ENCODE measurements at regions not wholly inside any gene's neighbourhood (a gene's known extent, or its start where the extent isn't known, plus 50 kb on each side); places are given as distances from the start of the nearest gene placed in this dataset.
"Not testable (repeated sequence)": the region's sequence is repeated elsewhere in the genome, so short reads cannot be mapped to it uniquely, and the experiment has no call there.

DNA sequence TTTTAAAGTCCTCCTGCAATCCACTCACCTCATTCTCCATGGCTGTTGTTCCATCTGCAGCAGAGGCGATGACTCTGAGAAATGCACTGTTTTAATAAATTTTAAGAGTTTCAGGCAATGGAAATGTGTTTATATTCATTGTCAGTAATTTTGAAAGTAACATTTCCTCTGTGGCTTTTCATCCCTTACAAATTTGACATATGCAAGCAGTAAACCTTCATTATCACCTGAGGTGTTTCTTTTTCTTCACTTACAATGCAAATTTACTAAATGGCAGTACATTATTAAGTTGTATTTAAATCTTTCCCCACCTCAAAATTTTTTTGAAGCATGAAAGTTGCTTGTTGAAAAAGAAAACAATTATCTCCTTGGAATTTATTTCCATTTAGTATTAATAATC, 136.9 kb downstream of the DIRAS2 start:
- H3K27me3 Mint-ChIP-seq, result no peaks in the 10 kb centered on the region
- TF ChIP-seq, protein P1, sequence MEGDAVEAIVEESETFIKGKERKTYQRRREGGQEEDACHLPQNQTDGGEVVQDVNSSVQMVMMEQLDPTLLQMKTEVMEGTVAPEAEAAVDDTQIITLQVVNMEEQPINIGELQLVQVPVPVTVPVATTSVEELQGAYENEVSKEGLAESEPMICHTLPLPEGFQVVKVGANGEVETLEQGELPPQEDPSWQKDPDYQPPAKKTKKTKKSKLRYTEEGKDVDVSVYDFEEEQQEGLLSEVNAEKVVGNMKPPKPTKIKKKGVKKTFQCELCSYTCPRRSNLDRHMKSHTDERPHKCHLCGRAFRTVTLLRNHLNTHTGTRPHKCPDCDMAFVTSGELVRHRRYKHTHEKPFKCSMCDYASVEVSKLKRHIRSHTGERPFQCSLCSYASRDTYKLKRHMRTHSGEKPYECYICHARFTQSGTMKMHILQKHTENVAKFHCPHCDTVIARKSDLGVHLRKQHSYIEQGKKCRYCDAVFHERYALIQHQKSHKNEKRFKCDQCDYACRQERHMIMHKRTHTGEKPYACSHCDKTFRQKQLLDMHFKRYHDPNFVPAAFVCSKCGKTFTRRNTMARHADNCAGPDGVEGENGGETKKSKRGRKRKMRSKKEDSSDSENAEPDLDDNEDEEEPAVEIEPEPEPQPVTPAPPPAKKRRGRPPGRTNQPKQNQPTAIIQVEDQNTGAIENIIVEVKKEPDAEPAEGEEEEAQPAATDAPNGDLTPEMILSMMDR (IDR thresholded peaks at IDR 0.05), result no peak

DNA sequence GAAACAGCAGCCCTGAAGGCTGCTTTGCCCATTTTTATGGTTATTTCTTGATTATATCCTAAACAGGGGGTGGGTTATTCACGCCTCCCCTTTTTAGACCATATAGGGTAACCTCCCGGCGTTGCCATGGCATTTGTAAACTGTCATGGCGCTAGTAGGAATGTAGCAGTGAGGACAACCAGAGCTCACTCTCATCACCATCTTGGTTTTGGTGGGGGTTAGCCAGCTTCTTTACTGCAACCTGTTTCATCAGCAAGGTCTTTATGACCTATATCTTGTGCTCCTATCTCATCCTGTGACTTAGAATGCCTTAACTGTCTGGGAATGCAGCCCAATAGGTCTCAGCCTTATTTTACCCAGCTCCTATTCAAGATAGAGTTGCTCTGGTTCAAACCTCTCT, 136.2 kb downstream of the DIRAS2 start:
- intact Hi-C loops (cut with micrococcal nuclease); ATAC-seq (ENCODE audit: low read depth); H3K36me3 Mint-ChIP-seq (ENCODE audit: low read depth); H3K4me1 Mint-ChIP-seq; POLR2A ChIA-PET; H3K27ac Mint-ChIP-seq; H3K9me3 Mint-ChIP-seq; H3K4me3 Mint-ChIP-seq; CTCF ChIA-PET; H3K27me3 Mint-ChIP-seq; DNase-seq: not testable (repeated sequence)

More for the DNA sequence above, 136.9 kb downstream of the DIRAS2 start:
- intact Hi-C loops (cut with micrococcal nuclease), result no loop called here
- no peak overlapping the region for H3K4me3 Mint-ChIP-seq
- peaks cover 6% of the 10 kb centered on the region for H3K4me1 Mint-ChIP-seq
- POLR2A ChIA-PET, result no interaction called here
- CTCF ChIA-PET, result no interaction called here
- H3K9me3 Mint-ChIP-seq, result no peaks in the 10 kb centered on the region
- H3K27ac Mint-ChIP-seq, result no peak overlapping the region
- H3K36me3 Mint-ChIP-seq (ENCODE audit: low read depth), result no peaks in the 10 kb centered on the region
- ATAC-seq (ENCODE audit: low read depth), result no peak
- DNase-seq, result no peak

DNA sequence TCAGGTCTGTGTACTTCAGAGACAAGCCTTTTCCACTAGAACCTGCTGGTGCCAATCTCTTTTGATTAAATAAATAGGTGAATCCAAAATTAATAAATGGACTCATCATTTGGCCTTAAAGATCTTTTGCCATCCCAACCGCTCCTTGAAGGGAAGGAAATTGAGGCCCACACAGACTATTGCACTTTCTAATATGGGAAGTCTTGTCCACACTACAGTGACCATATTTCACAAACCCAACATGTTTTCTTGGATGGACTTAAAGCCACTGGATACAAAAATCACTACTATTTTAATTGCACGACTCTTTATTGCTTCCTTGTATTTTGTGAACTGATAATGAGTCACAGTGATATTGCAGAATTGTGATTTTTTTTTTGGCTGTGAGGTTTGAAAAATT, 135.0 kb downstream of the DIRAS2 start:
- Mint-ChIP-seq H3K27me3 (no peaks in the 10 kb centered on the region), H3K27ac (no peak overlapping the region), H3K4me1 (peaks cover 6% of the 10 kb centered on the region), H3K36me3 (ENCODE audit: low read depth) (no peaks in the 10 kb centered on the region), H3K9me3 (no peaks in the 10 kb centered on the region), H3K4me3 (no peak overlapping the region)
- intact Hi-C loops (cut with micrococcal nuclease), result no loop called here
- TF ChIP-seq, protein P1 (IDR thresholded peaks at IDR 0.05), result no peak
- ATAC-seq (ENCODE audit: low read depth) (no peak), DNase-seq (no peak)
- CTCF ChIA-PET, result no interaction called here
- POLR2A ChIA-PET, result no interaction called here

DNA sequence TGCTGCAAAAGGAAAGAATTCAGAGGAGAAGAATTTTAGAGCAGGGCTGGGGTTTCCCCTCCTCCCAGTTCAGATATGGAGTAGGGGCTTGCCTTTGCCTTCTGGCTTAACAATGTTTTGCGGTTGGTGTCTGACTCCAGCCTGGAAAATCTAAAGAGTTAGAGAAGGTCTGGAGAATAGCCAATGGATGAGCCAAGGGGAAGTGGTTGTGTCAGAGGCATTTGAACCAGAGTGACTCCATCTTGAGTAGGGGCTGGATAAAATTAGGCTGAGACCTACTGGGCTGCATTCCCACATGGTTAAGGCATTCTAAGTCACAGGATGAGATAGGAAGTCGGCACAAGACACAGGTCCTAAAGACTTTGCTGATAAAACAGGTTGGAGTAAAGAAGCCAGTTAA, 133.7 kb downstream of the DIRAS2 start:
- Mint-ChIP-seq H3K9me3 (no peaks in the 10 kb centered on the region), H3K4me1 (peaks cover 6% of the 10 kb centered on the region), H3K27me3 (no peaks in the 10 kb centered on the region), H3K4me3 (no peak overlapping the region), H3K27ac (no peak overlapping the region), H3K36me3 (ENCODE audit: low read depth) (no peaks in the 10 kb centered on the region)
- ChIA-PET POLR2A (no interaction called here), CTCF (no interaction called here)
- no peak for DNase-seq
- TF ChIP-seq, protein P1 (IDR thresholded peaks at IDR 0.05), result no peak
- ATAC-seq (ENCODE audit: low read depth), result no peak
- intact Hi-C loops (cut with micrococcal nuclease), result no loop called here

DNA sequence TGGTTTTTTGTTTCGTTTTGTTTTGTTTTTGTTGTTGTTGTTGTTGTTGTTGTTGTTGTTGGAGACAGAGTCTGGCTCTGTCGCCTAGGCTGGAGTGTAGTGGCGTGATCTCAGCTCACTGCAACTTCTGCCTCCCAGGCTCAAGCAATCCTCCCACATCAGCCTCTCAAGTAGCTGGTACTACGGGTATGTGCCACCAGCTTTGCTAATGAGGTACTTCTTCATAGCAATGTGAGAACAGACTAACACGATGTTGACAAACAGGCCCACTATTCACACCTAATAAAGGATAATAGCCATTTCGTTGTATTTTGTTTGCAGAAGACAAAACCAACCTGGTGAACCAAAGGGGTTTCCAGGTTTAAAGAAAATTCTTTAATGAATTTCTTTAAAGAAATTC, 130.9 kb downstream of the DIRAS2 start:
- no peaks in the 10 kb centered on the region for H3K36me3 Mint-ChIP-seq (ENCODE audit: low read depth)
- TF ChIP-seq, protein P1 (IDR thresholded peaks at IDR 0.05), result no peak
- no peaks in the 10 kb centered on the region for H3K9me3 Mint-ChIP-seq
- intact Hi-C loops (cut with micrococcal nuclease), result no loop called here
- POLR2A ChIA-PET, result no interaction called here
- no peak overlapping the region for H3K27ac Mint-ChIP-seq
- H3K27me3 Mint-ChIP-seq, result peaks cover 4% of the 10 kb centered on the region
- no peak overlapping the region for H3K4me3 Mint-ChIP-seq
- peaks cover 6% of the 10 kb centered on the region for H3K4me1 Mint-ChIP-seq
- ATAC-seq (ENCODE audit: low read depth), result no peak
- DNase-seq, result no peak
- CTCF ChIA-PET, result no interaction called here

DNA sequence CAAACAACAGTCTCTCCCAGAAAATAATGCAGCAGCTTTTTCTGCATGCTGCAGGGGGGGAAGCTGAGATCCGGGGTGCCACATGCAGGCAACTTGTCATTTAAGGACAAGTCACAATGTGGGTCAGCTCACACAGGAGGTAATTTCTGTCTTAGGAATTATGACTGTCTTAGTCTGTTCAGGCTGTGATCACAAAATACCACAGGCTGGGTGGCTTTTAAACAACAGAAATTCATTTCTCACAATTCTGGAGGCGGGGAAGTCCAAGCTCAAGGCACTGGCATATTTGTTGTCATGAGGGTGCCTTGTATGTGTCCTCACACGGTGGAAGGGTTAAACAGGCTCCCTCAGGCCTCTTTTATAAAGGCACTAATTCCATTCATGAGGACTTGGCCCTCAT, 127.7 kb downstream of the DIRAS2 start:
- H3K27me3 Mint-ChIP-seq, result peaks cover 4% of the 10 kb centered on the region
- no peaks in the 10 kb centered on the region for H3K9me3 Mint-ChIP-seq
- no peak for ATAC-seq (ENCODE audit: low read depth)
- CTCF ChIA-PET, result no interaction called here
- no peaks in the 10 kb centered on the region for H3K4me1 Mint-ChIP-seq
- intact Hi-C loops (cut with micrococcal nuclease), result no loop called here
- no peak for DNase-seq
- no peak overlapping the region for H3K27ac Mint-ChIP-seq
- no peak overlapping the region for H3K4me3 Mint-ChIP-seq
- H3K36me3 Mint-ChIP-seq (ENCODE audit: low read depth), result no peaks in the 10 kb centered on the region
- POLR2A ChIA-PET, result no interaction called here
- TF ChIP-seq, protein P1 (IDR thresholded peaks at IDR 0.05), result no peak

All from activated B cell treated with CpG ODN at 0.5 μM for 24 hours (primary cell).